Omental fat pad (tissue), 3 donors: ENCODE measurements at regions not wholly inside any gene's neighbourhood (a gene's known extent, or its start where the extent isn't known, plus 50 kb on each side); places are given as distances from the start of the nearest gene placed in this dataset.

ENCODE experiments used
- ATAC-seq: fragments of 150-250 bp; one replicate; pipeline ENCODE4 v1.9.1; 2016; ENCODE audit warnings: mild to moderate bottlenecking, moderate library complexity; ENCODE audit not compliant: low FRiP score
- DNase-seq: peaks from one replicate; pipeline ENCODE4 v3.0.0-alpha.2; 2019; ENCODE audit warnings: low spot score
- TF ChIP-seq, protein P1 (sequence below), 3 donors: fragments of 450-650 bp; IDR thresholded peaks; one replicate each; pipeline ENCODE4 v1.5.1; 2016 to 2017; ENCODE audit warnings: antibody characterized with exemption in 3 of 3, mild to moderate bottlenecking in 3 of 3, moderate library complexity in 2 of 3

DNA sequence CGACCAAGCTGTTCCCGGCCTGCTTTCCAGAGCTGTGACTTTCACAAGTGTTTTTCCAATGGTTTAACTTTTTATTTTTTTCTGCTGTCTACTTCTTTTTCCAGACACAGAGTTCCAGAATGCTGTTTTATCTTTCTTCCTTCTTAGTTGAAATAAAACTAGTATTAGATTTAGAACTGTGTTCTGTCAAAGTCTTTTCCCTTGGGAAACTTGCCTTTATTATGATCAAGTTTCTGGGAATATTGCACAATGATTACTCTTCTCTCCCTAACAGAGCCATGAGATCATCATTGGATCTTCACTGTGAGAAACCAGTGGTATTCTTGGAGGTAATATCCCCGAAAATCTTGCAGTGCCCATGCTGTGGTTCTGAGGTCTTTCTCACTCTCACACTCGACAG is 104.9 kb upstream of the KCND2 start:
- ATAC-seq: no peak
- DNase-seq: no peak
- TF ChIP-seq, protein P1, sequence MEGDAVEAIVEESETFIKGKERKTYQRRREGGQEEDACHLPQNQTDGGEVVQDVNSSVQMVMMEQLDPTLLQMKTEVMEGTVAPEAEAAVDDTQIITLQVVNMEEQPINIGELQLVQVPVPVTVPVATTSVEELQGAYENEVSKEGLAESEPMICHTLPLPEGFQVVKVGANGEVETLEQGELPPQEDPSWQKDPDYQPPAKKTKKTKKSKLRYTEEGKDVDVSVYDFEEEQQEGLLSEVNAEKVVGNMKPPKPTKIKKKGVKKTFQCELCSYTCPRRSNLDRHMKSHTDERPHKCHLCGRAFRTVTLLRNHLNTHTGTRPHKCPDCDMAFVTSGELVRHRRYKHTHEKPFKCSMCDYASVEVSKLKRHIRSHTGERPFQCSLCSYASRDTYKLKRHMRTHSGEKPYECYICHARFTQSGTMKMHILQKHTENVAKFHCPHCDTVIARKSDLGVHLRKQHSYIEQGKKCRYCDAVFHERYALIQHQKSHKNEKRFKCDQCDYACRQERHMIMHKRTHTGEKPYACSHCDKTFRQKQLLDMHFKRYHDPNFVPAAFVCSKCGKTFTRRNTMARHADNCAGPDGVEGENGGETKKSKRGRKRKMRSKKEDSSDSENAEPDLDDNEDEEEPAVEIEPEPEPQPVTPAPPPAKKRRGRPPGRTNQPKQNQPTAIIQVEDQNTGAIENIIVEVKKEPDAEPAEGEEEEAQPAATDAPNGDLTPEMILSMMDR (IDR thresholded peaks at IDR 0.05): no peak

GRCh38 chr7:120169996-120170783 is 102.8 kb upstream of the KCND2 start:
- DNase-seq (no peak), ATAC-seq (no peak)
- TF ChIP-seq, protein P1 (IDR thresholded peaks at IDR 0.05): no peak

- TF ChIP-seq, protein P1 (IDR thresholded peaks at IDR 0.05): no peak
- no peak for ATAC-seq
- no peak for DNase-seq
Observed at GRCh38 chr7:120170834-120171233, 102.1 kb upstream of the KCND2 start.

GRCh38 chr7:120171406-120171805 is 101.6 kb upstream of the KCND2 start:
- DNase-seq (no peak), ATAC-seq (no peak)
- TF ChIP-seq, protein P1 (IDR thresholded peaks at IDR 0.05): no peak

DNA sequence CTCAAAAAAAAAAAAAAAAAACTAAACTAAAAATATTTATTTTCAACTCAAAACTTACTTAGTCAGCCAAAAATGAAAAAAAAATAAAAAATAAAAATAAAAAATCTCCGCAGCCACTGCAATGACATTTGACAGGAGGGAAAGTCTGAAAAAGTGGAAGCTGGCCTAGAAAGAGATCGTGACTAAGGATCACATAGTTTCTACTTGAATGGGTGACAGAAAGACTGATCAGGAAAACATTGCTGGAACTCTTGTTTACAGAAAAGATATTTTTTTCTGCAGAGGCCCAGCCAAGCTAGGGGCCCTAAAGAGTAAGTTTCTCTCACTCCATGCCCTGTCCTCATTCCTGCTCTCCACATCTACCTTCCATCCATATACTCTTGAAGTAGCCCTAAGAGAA is 92.8 kb upstream of the KCND2 start:
- ATAC-seq (no peak), DNase-seq (no peak)
- TF ChIP-seq, protein P1 (IDR thresholded peaks at IDR 0.05): no peak

GRCh38 chr7:120181499-120181898 is 91.5 kb upstream of the KCND2 start:
- TF ChIP-seq, protein P1 (IDR thresholded peaks at IDR 0.05): no peak
- DNase-seq (no peak), ATAC-seq (no peak)

GRCh38 chr7:120184866-120185265 is 88.1 kb upstream of the KCND2 start:
- TF ChIP-seq, protein P1 (IDR thresholded peaks at IDR 0.05): no peak
- DNase-seq: no peak
- ATAC-seq: no peak
